AG04450 (cell line): ENCODE measurements at regions not wholly inside any gene's neighbourhood (a gene's known extent, or its start where the extent isn't known, plus 50 kb on each side); places are given as distances from the start of the nearest gene placed in this dataset.

Source experiments
- CTCF ChIA-PET: fragments of 300-600, 350-600 bp; formaldehyde crosslinking; extraction: SDS; loops from one replicate; lab custom pipeline; 2022; ENCODE audit warnings: antibody characterized with exemption, inconsistent platforms; lab: Charles Lee
- POLR2A ChIA-PET: fragments of 350-600 bp; formaldehyde crosslinking; extraction: SDS; loops from one replicate; lab custom pipeline; 2021; ENCODE audit warnings: antibody characterized with exemption, inconsistent platforms; lab: Yijun Ruan, JAX
- DNase-seq: peaks from one replicate; pipeline ENCODE4 v3.0.0-alpha.2; 2011; ENCODE audit warnings: low read depth, low spot score
- H3K27ac ChIP-seq: one replicate; pipeline ENCODE4 v1.5.1; 2012; ENCODE audit warnings: low read depth, low read length, control low read depth
- H3K27me3 ChIP-seq: one replicate; pipeline ENCODE4 v1.6.0; 2012; ENCODE audit warnings: low read length; ENCODE audit not compliant: control insufficient read depth, insufficient read depth
- H3K4me3 ChIP-seq: 2 replicates; pipeline ENCODE4 v1.5.1; 2011; ENCODE audit warnings: mild to moderate bottlenecking, low read depth, low read length, control low read depth
- H3K9me3 ChIP-seq: 2 replicates; pipeline ENCODE4 v1.5.1; 2012; ENCODE audit warnings: low read length; ENCODE audit not compliant: control insufficient read depth, insufficient read depth
- TF ChIP-seq, protein P1 (sequence below): IDR thresholded peaks from 2 replicates; pipeline ENCODE4 v1.5.1; 2011; ENCODE audit warnings: low read depth, low read length, control low read depth, inconsistent platforms

DNA sequence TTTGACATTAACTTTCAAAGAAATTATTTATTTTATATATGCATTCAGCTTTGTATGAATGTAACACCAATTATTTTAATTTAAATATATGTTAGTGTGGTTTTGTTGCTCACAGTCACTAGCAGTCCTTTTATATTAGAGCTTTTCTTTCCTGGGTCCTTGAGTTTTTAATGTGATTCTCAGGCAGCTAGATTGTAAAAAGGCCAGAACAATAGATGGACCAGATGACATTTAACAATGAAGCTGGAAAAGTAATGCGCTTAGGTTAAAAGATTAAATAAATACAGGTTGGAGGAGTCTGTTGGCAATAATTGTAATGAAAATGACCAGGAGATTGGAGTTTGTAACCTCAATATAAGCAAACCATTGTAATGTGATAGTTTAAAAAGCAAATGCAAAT is 171.1 kb downstream of the FTCDNL1 start:
- Histone ChIP-seq H3K27me3 (no peaks in the 10 kb centered on the region), H3K4me3 (no peak overlapping the region), H3K9me3 (no peaks in the 10 kb centered on the region), H3K27ac (no peak overlapping the region)
- POLR2A ChIA-PET = no interaction called here
- CTCF ChIA-PET = no interaction called here
- no peak for DNase-seq
- TF ChIP-seq, protein P1, sequence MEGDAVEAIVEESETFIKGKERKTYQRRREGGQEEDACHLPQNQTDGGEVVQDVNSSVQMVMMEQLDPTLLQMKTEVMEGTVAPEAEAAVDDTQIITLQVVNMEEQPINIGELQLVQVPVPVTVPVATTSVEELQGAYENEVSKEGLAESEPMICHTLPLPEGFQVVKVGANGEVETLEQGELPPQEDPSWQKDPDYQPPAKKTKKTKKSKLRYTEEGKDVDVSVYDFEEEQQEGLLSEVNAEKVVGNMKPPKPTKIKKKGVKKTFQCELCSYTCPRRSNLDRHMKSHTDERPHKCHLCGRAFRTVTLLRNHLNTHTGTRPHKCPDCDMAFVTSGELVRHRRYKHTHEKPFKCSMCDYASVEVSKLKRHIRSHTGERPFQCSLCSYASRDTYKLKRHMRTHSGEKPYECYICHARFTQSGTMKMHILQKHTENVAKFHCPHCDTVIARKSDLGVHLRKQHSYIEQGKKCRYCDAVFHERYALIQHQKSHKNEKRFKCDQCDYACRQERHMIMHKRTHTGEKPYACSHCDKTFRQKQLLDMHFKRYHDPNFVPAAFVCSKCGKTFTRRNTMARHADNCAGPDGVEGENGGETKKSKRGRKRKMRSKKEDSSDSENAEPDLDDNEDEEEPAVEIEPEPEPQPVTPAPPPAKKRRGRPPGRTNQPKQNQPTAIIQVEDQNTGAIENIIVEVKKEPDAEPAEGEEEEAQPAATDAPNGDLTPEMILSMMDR = no peak

DNA sequence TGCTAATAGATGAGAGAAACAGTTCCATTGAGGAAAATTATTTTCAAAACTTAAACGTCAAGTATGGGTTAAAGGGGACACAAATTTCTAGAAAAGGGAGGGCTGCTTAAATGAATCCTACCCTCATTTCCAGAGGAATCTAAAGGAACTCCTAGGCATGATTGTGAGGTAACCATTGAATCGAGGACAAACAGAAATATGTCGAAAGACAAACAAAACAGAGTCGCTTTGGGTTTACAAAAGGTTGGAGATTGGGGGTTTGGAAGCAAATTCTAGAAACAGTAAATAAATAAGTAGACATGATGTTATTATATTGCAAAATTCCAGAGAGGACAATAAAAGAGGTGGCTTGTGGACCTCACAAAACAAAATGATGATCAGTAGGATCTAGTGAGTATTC is 173.1 kb downstream of the FTCDNL1 start:
- POLR2A ChIA-PET = no interaction called here
- TF ChIP-seq, protein P1 = no peak
- no peak for DNase-seq
- no peaks in the 10 kb centered on the region for H3K9me3 ChIP-seq
- no peaks in the 10 kb centered on the region for H3K27me3 ChIP-seq
- no peak overlapping the region for H3K4me3 ChIP-seq
- CTCF ChIA-PET = no interaction called here
- no peak overlapping the region for H3K27ac ChIP-seq

DNA sequence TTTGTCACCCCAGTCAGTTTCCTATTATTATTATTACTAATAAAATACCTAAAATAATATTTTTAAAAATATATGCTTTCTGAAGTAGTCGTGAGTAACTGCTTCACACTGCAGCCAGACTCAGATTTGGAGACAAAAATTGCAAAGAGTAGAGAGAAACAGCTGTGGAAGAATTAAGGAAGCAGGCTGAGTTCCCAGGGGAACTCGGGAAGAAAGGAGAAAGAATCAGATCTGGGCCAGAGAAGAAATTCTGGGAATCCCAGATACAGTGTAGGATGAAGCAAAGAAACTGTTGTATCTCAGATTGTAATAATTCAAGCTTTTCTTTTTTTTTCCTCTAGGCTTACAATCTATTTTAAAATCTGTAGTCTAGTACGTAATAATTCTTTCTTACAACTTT is 182.3 kb downstream of the FTCDNL1 start:
- ChIA-PET POLR2A (no interaction called here), CTCF (no interaction called here)
- Histone ChIP-seq H3K9me3 (no peaks in the 10 kb centered on the region), H3K4me3 (no peak overlapping the region), H3K27me3 (no peaks in the 10 kb centered on the region), H3K27ac (no peak overlapping the region)
- TF ChIP-seq, protein P1 = no peak
- no peak for DNase-seq

DNA sequence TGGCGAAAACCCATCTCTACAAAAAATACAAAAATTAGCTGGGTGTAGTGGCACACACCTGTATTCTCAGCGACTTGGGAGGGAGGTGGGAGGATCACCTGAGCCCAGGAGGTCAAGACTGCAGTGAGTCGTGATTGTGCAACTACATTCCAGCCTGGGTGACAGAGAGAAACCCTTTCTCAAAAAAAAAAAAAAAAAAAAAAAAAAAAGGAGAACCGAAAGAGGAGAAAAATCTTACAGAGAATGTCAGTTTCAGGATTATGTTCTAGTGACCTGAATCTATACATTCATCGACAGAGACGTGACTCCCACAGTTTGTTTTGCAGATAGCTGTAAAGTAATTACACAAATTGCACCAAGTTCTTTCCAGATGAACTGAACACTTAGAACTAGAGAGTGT is 187.8 kb downstream of the FTCDNL1 start:
- ChIA-PET CTCF (no interaction called here), POLR2A (no interaction called here)
- Histone ChIP-seq H3K27me3 (no peaks in the 10 kb centered on the region), H3K9me3 (peaks cover 3% of the 10 kb centered on the region; the same call in 1 of the 2 replicates), H3K4me3 (no peak overlapping the region), H3K27ac (no peak overlapping the region)
- TF ChIP-seq, protein P1 = no peak
- no peak for DNase-seq

DNA sequence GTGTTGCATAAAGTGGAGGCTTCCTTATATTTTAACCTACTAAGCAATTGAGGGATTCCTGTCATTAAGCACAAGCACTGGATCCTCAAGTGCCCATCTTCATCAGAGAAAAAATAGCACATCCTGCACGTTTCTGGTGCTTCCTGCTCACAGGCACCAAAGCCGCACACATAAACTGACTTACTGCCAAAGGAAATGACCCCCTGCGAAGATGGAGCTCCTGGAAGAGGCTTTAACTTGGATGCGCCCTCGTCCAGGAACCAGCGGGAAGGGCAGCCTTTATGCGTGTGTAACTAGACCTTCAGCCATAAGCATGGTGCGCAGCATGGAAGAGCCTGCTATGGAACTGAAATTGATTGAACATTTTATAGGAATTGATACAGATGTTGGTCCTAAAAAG is 188.7 kb downstream of the FTCDNL1 start:
- DNase-seq = no peak
- Histone ChIP-seq H3K9me3 (peaks cover 3% of the 10 kb centered on the region; the same call in 1 of the 2 replicates), H3K27me3 (no peaks in the 10 kb centered on the region), H3K27ac (no peak overlapping the region), H3K4me3 (no peak overlapping the region)
- POLR2A ChIA-PET = no interaction called here
- CTCF ChIA-PET = no interaction called here
- TF ChIP-seq, protein P1 = no peak
